ENCODE measurements at regions not wholly inside any gene's neighbourhood (a gene's known extent, or its start where the extent isn't known, plus 50 kb on each side); places are given as distances from the start of the nearest gene placed in this dataset.

- TF ChIP-seq CTCF (IDR thresholded peaks at IDR 0.05): no peak
- TF ChIP-seq POLR2A (IDR thresholded peaks at IDR 0.05): no peak
- no peak for TF ChIP-seq EP300 (IDR thresholded peaks at IDR 0.05)
Measured at GRCh38 chr10:129210876-129211275, 256.2 kb upstream of the MGMT start.

All from ovary (tissue), 3 donors.